ENCODE measurements at regions not wholly inside any gene's neighbourhood (a gene's known extent, or its start where the extent isn't known, plus 50 kb on each side); places are given as distances from the start of the nearest gene placed in this dataset.

DNA sequence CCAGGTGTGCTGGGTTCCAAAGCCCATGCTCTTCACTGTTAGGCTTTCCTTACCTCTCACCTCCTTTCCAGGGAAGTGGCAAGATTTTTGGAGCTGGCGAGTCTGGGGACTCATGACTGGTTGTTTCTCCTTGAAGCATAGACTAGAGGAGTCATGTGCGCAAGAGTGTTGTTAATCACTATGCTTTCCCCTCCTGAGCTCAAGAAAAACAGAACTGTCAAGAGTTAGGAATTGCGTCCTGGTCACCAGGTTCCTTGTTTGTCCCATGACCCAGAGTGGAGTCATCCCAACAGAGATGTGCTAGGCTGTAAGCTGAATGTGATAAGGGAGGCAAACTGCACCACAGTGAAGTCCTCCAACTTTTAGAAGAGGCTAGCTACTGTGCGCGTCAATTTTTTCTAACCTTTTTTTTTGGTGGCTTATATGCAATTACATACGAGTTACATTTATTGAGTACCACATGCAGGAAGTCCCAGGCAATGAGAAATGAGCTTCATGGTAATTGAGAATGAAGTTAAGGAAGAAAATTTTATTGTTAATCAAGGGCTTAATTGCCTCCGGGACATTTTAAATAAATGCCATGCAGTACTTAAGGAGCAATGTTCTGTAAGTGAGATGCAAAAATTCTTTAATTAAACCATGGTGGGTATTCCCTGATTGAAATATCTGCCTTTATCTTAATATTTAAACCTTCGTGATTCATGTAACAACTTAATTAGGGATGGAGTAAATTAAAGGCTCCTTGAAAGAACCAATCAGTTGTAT lies 233.9 kb downstream of the ZIC5 start:
- TF ChIP-seq, protein P1, sequence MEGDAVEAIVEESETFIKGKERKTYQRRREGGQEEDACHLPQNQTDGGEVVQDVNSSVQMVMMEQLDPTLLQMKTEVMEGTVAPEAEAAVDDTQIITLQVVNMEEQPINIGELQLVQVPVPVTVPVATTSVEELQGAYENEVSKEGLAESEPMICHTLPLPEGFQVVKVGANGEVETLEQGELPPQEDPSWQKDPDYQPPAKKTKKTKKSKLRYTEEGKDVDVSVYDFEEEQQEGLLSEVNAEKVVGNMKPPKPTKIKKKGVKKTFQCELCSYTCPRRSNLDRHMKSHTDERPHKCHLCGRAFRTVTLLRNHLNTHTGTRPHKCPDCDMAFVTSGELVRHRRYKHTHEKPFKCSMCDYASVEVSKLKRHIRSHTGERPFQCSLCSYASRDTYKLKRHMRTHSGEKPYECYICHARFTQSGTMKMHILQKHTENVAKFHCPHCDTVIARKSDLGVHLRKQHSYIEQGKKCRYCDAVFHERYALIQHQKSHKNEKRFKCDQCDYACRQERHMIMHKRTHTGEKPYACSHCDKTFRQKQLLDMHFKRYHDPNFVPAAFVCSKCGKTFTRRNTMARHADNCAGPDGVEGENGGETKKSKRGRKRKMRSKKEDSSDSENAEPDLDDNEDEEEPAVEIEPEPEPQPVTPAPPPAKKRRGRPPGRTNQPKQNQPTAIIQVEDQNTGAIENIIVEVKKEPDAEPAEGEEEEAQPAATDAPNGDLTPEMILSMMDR (optimal IDR thresholded peaks at IDR 0.05 in 1 of 3, IDR thresholded peaks at IDR 0.05 in 1 of 3, conservative IDR thresholded peaks at IDR 0.05 in 1 of 3; ENCODE audit: extremely low read depth in 1 of 3, insufficient read depth in 2 of 3, low read length in 3 of 3): no peak
- TF ChIP-seq EZH2 (IDR thresholded peaks at IDR 0.05; ENCODE audit: low read length): no peak
